Cardiac muscle cell (in vitro differentiated cells and primary cell): ENCODE measurements at regions not wholly inside any gene's neighbourhood (a gene's known extent, or its start where the extent isn't known, plus 50 kb on each side); places are given as distances from the start of the nearest gene placed in this dataset.

ENCODE experiments used
- DNase-seq, 2 donors: peaks; one replicate each; pipeline versions ENCODE4 v3.0.0 to v3.0.0-alpha.2; 2010 to 2017; ENCODE audit warnings: low read depth in 1 of 2, low spot score in 1 of 2
- H3K27ac ChIP-seq: fragments of 200-600 bp; sonication (generic); 2 replicates; pipeline ENCODE4 v1.5.1; 2016
- H3K27me3 ChIP-seq: fragments of 200-600 bp; sonication (generic); 2 replicates; pipeline ENCODE4 v1.6.0; 2016; ENCODE audit warnings: control low read depth
- H3K36me3 ChIP-seq: fragments of 200-600 bp; sonication (generic); 2 replicates; pipeline ENCODE4 v1.5.1; 2016; ENCODE audit warnings: control low read depth
- H3K4me1 ChIP-seq: fragments of 200-600 bp; sonication (generic); 2 replicates; pipeline ENCODE4 v1.8.1; 2017; ENCODE audit warnings: low read depth, mild to moderate bottlenecking, mixed run types
- H3K4me3 ChIP-seq: fragments of 200-600 bp; sonication (generic); 2 replicates; pipeline ENCODE4 v1.5.1; 2016; ENCODE audit warnings: mild to moderate bottlenecking
- H3K9me3 ChIP-seq: fragments of 200-600 bp; sonication (generic); 2 replicates; pipeline ENCODE4 v1.5.1; 2017; ENCODE audit warnings: low read depth, mild to moderate bottlenecking, control low read depth
- TF ChIP-seq, protein P1 (sequence below): IDR thresholded peaks from 2 replicates; pipeline ENCODE4 v1.5.1; 2012; ENCODE audit warnings: low read depth, mild to moderate bottlenecking, low read length

- H3K9me3 ChIP-seq: no peaks in the 10 kb centered on the region
- no peak overlapping the region for H3K4me3 ChIP-seq
- DNase-seq: no peak
- no peaks in the 10 kb centered on the region for H3K36me3 ChIP-seq
- H3K27ac ChIP-seq: no peak overlapping the region
- TF ChIP-seq, protein P1, sequence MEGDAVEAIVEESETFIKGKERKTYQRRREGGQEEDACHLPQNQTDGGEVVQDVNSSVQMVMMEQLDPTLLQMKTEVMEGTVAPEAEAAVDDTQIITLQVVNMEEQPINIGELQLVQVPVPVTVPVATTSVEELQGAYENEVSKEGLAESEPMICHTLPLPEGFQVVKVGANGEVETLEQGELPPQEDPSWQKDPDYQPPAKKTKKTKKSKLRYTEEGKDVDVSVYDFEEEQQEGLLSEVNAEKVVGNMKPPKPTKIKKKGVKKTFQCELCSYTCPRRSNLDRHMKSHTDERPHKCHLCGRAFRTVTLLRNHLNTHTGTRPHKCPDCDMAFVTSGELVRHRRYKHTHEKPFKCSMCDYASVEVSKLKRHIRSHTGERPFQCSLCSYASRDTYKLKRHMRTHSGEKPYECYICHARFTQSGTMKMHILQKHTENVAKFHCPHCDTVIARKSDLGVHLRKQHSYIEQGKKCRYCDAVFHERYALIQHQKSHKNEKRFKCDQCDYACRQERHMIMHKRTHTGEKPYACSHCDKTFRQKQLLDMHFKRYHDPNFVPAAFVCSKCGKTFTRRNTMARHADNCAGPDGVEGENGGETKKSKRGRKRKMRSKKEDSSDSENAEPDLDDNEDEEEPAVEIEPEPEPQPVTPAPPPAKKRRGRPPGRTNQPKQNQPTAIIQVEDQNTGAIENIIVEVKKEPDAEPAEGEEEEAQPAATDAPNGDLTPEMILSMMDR: no peak
- peaks cover 10% of the 10 kb centered on the region for H3K4me1 ChIP-seq
- no peaks in the 10 kb centered on the region for H3K27me3 ChIP-seq
These were observed 763.8 kb upstream of the CDH7 start for GRCh38 chr18:64986906-64987495.

- TF ChIP-seq, protein P1: no peak
- H3K4me1 ChIP-seq: peaks cover 10% of the 10 kb centered on the region
- no peaks in the 10 kb centered on the region for H3K9me3 ChIP-seq
- no peak overlapping the region for H3K4me3 ChIP-seq
- H3K27ac ChIP-seq: no peak overlapping the region
- no peaks in the 10 kb centered on the region for H3K27me3 ChIP-seq
- no peak for DNase-seq
- no peaks in the 10 kb centered on the region for H3K36me3 ChIP-seq
These were observed 767.1 kb upstream of the CDH7 start for GRCh38 chr18:64983497-64984238.

GRCh38 chr18:64982414-64983055 lies 768.3 kb upstream of the CDH7 start:
- DNase-seq: no peak
- Histone ChIP-seq H3K27ac (no peak overlapping the region), H3K36me3 (no peaks in the 10 kb centered on the region), H3K27me3 (no peaks in the 10 kb centered on the region), H3K4me3 (no peak overlapping the region), H3K4me1 (peaks cover 9% of the 10 kb centered on the region), H3K9me3 (no peaks in the 10 kb centered on the region)
- TF ChIP-seq, protein P1: no peak

DNA sequence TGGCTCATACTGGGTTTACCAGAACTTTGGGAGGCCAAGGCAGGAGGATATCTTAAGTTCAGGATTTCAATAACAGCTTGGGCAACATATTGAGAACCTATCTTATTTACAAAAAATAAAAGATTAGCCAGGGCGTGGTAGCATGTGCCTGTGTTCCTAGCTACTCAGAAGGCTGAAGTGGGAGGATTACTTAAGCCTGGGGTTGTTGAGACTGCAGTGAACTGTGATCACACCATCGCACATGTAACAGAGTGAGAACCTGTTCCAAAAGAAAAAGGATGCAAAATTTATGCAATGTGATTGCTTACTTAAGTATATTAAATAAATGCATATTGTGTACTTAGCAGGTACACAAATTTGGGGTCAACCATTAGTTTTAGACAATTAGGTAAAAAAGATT lies 768.9 kb upstream of the CDH7 start:
- Histone ChIP-seq H3K27me3 (no peaks in the 10 kb centered on the region), H3K4me1 (peaks cover 3% of the 10 kb centered on the region), H3K27ac (no peak overlapping the region), H3K9me3 (no peaks in the 10 kb centered on the region), H3K36me3 (no peaks in the 10 kb centered on the region), H3K4me3 (no peak overlapping the region)
- DNase-seq: no peak
- TF ChIP-seq, protein P1: no peak

GRCh38 chr18:64979791-64980190 lies 771.0 kb upstream of the CDH7 start:
- peaks cover 3% of the 10 kb centered on the region for H3K4me1 ChIP-seq
- H3K27ac ChIP-seq: no peak overlapping the region
- DNase-seq: no peak
- TF ChIP-seq, protein P1: no peak
- H3K27me3 ChIP-seq: no peaks in the 10 kb centered on the region
- no peaks in the 10 kb centered on the region for H3K9me3 ChIP-seq
- no peaks in the 10 kb centered on the region for H3K36me3 ChIP-seq
- no peak overlapping the region for H3K4me3 ChIP-seq
